Body of pancreas (tissue), 4 donors: ENCODE measurements at regions not wholly inside any gene's neighbourhood (a gene's known extent, or its start where the extent isn't known, plus 50 kb on each side); places are given as distances from the start of the nearest gene placed in this dataset.

Experiments used
- CTCF ChIP-seq, 7 experiments: fragments of 450-650 bp in 4 of 7; fragments of 200-600 bp in 3 of 7; sonication (generic) in 3 of 7; IDR thresholded peaks; one replicate each; pipeline ENCODE4 v1.5.1; 2016 to 2019; ENCODE audit warnings: antibody characterized with exemption in 7 of 7
- POLR2A ChIP-seq, 3 donors: fragments of 450-650 bp; IDR thresholded peaks; one replicate each; pipeline ENCODE4 v1.6.1; 2016; ENCODE audit warnings: antibody characterized with exemption in 3 of 3, mild to moderate bottlenecking in 2 of 3

DNA sequence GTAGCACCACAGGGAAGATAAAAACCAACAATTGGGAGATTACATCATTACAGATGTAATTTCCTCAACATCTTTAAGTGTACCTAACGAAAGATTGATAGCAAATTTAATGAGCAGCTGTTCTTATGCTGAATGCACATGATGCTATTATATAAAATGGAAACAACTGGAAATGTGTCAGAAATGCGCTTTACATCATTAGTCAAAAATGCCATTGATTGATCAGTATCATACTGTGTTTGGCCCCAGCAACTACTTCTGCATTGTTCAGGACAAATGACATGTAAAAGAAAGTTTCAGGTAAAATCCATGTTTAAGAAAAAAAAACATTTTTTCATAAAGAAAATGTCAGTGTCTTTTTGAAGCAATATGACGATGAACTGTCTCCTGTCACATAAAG, 625.5 kb upstream of the MIR17HG start:
- TF ChIP-seq CTCF (IDR thresholded peaks at IDR 0.05) (no peak), POLR2A (IDR thresholded peaks at IDR 0.05) (no peak)
